Fibroblast of villous mesenchyme (primary cell): ENCODE measurements at regions not wholly inside any gene's neighbourhood (a gene's known extent, or its start where the extent isn't known, plus 50 kb on each side); places are given as distances from the start of the nearest gene placed in this dataset.
A peak's percentile ranks its signal among the peaks of the same experiment; 100 is the strongest.

Source experiments
- DNase-seq: peaks from one replicate; pipeline ENCODE4 v3.0.0-alpha.2; 2010; ENCODE audit warnings: low read depth
- H3K4me3 ChIP-seq: 2 replicates; pipeline ENCODE4 v1.5.1; 2011; ENCODE audit warnings: low read depth, mild to moderate bottlenecking, low read length
- TF ChIP-seq, protein P1 (sequence below): IDR thresholded peaks from 2 replicates; pipeline ENCODE4 v1.5.1; 2012; ENCODE audit warnings: low read depth, mild to moderate bottlenecking, low read length; ENCODE audit not compliant: insufficient read depth

DNA sequence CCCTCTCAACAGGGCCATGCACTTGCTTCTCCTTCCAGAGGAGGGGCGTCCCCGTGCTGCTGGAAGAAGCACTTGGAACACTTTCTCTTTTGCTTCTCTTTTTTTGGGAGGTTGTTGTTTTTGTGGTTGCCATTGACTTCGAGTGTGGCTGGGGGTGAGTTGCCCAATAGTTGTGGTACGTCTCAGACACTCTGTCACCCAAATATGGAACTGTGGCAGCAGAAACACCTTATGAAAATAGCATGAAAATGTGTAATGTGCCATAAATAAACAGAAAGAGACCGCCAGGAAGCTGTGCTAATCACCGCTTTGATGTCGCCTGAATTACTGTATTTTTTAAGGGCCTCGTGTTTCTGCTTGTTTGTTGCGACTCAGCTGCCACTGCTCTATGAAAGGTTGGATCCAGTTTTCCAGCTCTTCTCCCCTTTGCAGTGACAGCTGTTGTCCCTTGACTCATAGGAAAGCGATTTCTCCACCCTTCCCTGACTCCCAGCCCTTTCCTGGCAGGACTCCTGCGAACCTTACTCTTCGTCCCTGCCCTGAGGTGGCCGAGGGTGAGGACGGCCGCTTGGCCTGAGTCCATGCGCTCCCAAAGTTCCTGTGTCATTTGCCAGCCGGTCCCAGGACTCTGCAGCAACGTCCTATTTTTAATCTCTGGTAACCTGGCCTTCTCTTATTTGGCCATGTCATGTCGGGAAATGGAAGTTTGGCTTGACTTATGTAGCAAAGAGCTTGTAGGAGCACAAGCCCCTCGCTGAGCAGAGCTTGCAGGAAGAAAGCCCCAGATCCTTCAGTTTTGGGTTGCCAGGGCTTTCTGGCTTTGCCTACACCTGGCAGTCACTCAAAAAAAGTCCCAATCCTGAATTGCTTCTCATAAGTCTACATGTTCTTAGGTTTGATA is 694.6 kb downstream of the QKI start:
- DNase-seq = no peak
- TF ChIP-seq, protein P1, sequence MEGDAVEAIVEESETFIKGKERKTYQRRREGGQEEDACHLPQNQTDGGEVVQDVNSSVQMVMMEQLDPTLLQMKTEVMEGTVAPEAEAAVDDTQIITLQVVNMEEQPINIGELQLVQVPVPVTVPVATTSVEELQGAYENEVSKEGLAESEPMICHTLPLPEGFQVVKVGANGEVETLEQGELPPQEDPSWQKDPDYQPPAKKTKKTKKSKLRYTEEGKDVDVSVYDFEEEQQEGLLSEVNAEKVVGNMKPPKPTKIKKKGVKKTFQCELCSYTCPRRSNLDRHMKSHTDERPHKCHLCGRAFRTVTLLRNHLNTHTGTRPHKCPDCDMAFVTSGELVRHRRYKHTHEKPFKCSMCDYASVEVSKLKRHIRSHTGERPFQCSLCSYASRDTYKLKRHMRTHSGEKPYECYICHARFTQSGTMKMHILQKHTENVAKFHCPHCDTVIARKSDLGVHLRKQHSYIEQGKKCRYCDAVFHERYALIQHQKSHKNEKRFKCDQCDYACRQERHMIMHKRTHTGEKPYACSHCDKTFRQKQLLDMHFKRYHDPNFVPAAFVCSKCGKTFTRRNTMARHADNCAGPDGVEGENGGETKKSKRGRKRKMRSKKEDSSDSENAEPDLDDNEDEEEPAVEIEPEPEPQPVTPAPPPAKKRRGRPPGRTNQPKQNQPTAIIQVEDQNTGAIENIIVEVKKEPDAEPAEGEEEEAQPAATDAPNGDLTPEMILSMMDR = no peak
- H3K4me3 ChIP-seq = no peak overlapping the region

GRCh38 chr6:164108092-164108491 is 693.6 kb downstream of the QKI start:
- H3K4me3 ChIP-seq = no peak overlapping the region
- DNase-seq = no peak
- TF ChIP-seq, protein P1 = no peak

- DNase-seq = no peak
- H3K4me3 ChIP-seq = no peak overlapping the region
- TF ChIP-seq, protein P1 = no peak
Observed at GRCh38 chr6:164107297-164107995, 692.9 kb downstream of the QKI start.

DNA sequence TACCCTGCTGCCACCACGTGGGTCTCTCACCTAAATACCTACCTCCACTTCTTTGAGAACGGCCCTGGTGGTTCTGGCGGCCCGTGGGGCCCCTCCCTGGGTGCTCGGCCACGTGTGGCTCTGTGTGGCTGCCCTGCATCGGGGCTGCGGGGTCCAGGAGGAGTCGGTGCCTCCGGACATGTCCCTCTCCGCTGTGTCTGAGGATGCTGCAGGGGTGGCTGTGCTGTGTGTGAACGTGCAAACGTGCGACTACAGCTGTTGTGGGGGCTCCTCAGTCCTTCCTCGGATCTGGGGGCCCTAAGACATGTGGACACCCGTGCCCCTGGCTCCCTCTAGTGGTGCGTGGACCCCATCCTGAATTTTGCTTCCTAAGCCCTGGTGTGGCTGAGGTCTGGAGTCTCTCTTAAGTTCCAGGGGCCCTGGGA is 691.8 kb downstream of the QKI start:
- TF ChIP-seq, protein P1 = peak; percentile 12
- H3K4me3 ChIP-seq = no peak overlapping the region
- no peak for DNase-seq

DNA sequence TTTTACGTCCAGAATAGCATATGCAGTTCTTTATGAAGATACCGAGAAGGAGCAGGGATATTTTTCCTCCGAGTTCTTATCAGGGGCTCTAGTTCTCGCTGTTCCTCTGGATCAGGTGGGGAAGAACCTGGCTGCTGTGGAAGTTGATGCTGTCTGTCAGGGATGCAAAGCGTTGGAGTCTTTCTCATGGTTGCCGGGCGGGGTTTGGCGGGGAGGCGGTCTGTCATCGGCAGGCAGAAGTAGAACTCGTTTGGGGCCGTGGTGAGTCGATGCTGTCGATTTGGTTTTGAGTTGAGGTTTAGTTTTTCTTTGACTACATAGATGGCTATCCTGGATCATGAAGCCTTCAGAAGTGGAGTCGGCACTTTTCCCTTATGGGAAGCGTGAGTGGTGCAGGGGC is 691.2 kb downstream of the QKI start:
- TF ChIP-seq, protein P1 = no peak
- no peak for DNase-seq

GRCh38 chr6:164104432-164104831 is 689.9 kb downstream of the QKI start:
- TF ChIP-seq, protein P1 = no peak
- H3K4me3 ChIP-seq = no peak overlapping the region
- no peak for DNase-seq

More for the DNA sequence above, 691.2 kb downstream of the QKI start:
- no peak overlapping the region for H3K4me3 ChIP-seq
